CD4-positive, alpha-beta T cell (primary cell): ENCODE measurements at regions not wholly inside any gene's neighbourhood (a gene's known extent, or its start where the extent isn't known, plus 50 kb on each side); places are given as distances from the start of the nearest gene placed in this dataset.

Experiments used
- ATAC-seq: fragments of 200-7000 bp; cut with Tn5 transposase; one replicate; pipeline ENCODE4 v1.10.0; 2022; ENCODE audit warnings: mild to moderate bottlenecking; ENCODE audit not compliant: poor library complexity
- CTCF ChIA-PET: fragments of 350-600 bp; sonication (Branson Sonifier 250); formaldehyde crosslinking; loops from one replicate; lab custom pipeline; 2021; ENCODE audit warnings: antibody characterized with exemption, inconsistent platforms; lab: Charles Lee
- POLR2A ChIA-PET: fragments of 350-600 bp; sonication (Branson Sonifier 250); formaldehyde crosslinking; loops from one replicate; lab custom pipeline; 2021; ENCODE audit warnings: antibody characterized with exemption, inconsistent platforms; lab: Charles Lee
- DNase-seq, 14 experiments: peaks; one replicate each; pipeline ENCODE4 v3.0.0-alpha.2; 2013 to 2020; ENCODE audit warnings: mixed read lengths in 2 of 14
- H3K27ac ChIP-seq, 2 donors: one replicate each; pipeline versions ENCODE4 v1.5.1 to v1.7.0; 2013; ENCODE audit warnings: low read length in 2 of 2, low read depth in 1 of 2, mild to moderate bottlenecking in 1 of 2
- H3K27me3 ChIP-seq, 2 experiments: 1 replicate in 1 of 2; 2 replicates in 1 of 2; pipeline versions ENCODE4 v1.6.1 to v1.7.0; 2013; ENCODE audit warnings: low read length in 2 of 2, control low read depth in 1 of 2, mild to moderate bottlenecking in 1 of 2, moderate library complexity in 1 of 2; ENCODE audit not compliant: insufficient read depth in 2 of 2, control insufficient read depth in 1 of 2
- H3K36me3 ChIP-seq: one replicate; pipeline ENCODE4 v1.6.1; 2013; ENCODE audit warnings: low read length, control low read depth; ENCODE audit not compliant: insufficient read depth
- H3K4me1 ChIP-seq: one replicate; pipeline ENCODE4 v1.6.1; 2013; ENCODE audit warnings: low read length, control low read depth; ENCODE audit not compliant: insufficient read depth
- H3K4me3 ChIP-seq: one replicate; pipeline ENCODE4 v1.5.1; 2013; ENCODE audit warnings: mild to moderate bottlenecking, low read length, moderate library complexity
- H3K9me3 ChIP-seq, 2 experiments: 1 replicate in 1 of 2; 2 replicates in 1 of 2; pipeline versions ENCODE4 v1.6.1 to v1.7.0; 2013; ENCODE audit warnings: low read length in 2 of 2, mild to moderate bottlenecking in 2 of 2, control low read depth in 1 of 2, moderate library complexity in 1 of 2; ENCODE audit not compliant: control insufficient read depth in 1 of 2, insufficient read depth in 1 of 2
- H3K27ac Mint-ChIP-seq: one replicate; pipeline ENCODE4 v1.8.0; 2020; ENCODE audit warnings: mixed read lengths
- H3K27me3 Mint-ChIP-seq: one replicate; pipeline ENCODE4 v1.8.0; 2021; ENCODE audit warnings: mixed read lengths
- H3K36me3 Mint-ChIP-seq: one replicate; pipeline ENCODE4 v1.8.0; 2021; ENCODE audit warnings: low read depth, mixed read lengths
- H3K4me1 Mint-ChIP-seq: one replicate; pipeline ENCODE4 v1.8.0; 2021; ENCODE audit warnings: low read depth, mixed read lengths
- H3K4me3 Mint-ChIP-seq: one replicate; pipeline ENCODE4 v1.8.0; 2020; ENCODE audit warnings: mild to moderate bottlenecking, mixed read lengths
- H3K9me3 Mint-ChIP-seq: one replicate; pipeline ENCODE4 v1.8.0; 2020; ENCODE audit warnings: mixed read lengths
- intact Hi-C, 2 experiments: fragments of 100-400 bp; cut with DNase I in 1 of 2; cut with micrococcal nuclease in 1 of 2; formaldehyde crosslinking; loops; one replicate each; pipeline versions ENCODE4 v1.15.1 to v1.9.0; 2023 to 2025; cut with DNase I, micrococcal nuclease
- TF ChIP-seq, protein P1 (sequence below): fragments of 200-600 bp; IDR thresholded peaks from one replicate; pipeline ENCODE4 v1.8.0; 2022; ENCODE audit warnings: antibody characterized with exemption, mild to moderate bottlenecking

DNA sequence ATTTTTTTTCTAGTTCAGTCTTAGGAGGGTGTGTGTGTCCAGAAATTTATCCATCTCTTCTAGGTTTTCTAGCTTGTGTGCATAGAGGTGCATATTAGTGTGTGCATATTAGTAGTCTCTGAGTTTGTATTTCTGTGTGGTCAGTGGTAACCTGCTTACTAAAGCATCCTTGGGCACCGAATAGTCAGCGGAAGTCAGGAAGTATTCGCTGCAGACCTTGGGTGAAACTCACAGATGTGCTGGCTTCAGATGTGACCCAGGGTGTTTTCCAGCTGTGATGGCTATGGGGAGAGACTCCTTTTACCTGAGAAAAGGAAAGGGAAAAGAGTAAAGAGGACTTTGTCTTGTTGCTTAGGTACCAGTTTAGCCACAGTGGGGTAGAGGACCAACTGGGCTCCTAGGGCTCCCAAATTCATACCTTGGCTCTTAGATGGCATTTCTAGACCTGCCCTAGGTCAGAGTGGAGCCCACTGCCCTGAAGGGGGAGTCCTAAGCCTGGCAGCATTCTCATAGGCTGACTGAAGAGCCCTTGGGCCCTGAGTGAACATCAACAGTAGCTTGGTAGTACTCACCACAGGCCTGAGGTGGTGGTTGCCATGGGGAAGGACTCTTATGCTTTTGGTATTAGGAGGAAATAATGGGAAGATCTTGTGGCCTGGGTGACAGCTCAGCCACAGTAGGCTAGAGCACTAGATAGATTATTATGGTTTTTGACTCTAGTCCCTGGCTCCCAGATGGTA is 286.0 kb upstream of the ZPLD1 start:
- H3K4me3 Mint-ChIP-seq, result no peak overlapping the region
- TF ChIP-seq, protein P1, sequence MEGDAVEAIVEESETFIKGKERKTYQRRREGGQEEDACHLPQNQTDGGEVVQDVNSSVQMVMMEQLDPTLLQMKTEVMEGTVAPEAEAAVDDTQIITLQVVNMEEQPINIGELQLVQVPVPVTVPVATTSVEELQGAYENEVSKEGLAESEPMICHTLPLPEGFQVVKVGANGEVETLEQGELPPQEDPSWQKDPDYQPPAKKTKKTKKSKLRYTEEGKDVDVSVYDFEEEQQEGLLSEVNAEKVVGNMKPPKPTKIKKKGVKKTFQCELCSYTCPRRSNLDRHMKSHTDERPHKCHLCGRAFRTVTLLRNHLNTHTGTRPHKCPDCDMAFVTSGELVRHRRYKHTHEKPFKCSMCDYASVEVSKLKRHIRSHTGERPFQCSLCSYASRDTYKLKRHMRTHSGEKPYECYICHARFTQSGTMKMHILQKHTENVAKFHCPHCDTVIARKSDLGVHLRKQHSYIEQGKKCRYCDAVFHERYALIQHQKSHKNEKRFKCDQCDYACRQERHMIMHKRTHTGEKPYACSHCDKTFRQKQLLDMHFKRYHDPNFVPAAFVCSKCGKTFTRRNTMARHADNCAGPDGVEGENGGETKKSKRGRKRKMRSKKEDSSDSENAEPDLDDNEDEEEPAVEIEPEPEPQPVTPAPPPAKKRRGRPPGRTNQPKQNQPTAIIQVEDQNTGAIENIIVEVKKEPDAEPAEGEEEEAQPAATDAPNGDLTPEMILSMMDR, result no peak
- intact Hi-C loops, result no loop called here
- Histone ChIP-seq H3K4me3 (no peak overlapping the region), H3K4me1 (no peaks in the 10 kb centered on the region), H3K27ac (no peak overlapping the region), H3K9me3 (peaks cover 4 to 7% of the 10 kb centered on the region in 2 experiments), H3K36me3 (no peaks in the 10 kb centered on the region), H3K27me3 (no peaks in the 10 kb centered on the region)
- ChIA-PET POLR2A (interaction anchor here (0.9 kb wide), 1 partner anchor 19 kb away, joined by 4 read pairs; no protein-coding TSS in a partner anchor), CTCF (no interaction called here)
- DNase-seq (no peak), ATAC-seq (no peak)
- no peaks in the 10 kb centered on the region for H3K27me3 Mint-ChIP-seq
- H3K9me3 Mint-ChIP-seq, result peaks cover 10% of the 10 kb centered on the region
- peaks cover 5% of the 10 kb centered on the region for H3K36me3 Mint-ChIP-seq
- peaks cover 4% of the 10 kb centered on the region for H3K4me1 Mint-ChIP-seq
- H3K27ac Mint-ChIP-seq, result no peak overlapping the region

DNA sequence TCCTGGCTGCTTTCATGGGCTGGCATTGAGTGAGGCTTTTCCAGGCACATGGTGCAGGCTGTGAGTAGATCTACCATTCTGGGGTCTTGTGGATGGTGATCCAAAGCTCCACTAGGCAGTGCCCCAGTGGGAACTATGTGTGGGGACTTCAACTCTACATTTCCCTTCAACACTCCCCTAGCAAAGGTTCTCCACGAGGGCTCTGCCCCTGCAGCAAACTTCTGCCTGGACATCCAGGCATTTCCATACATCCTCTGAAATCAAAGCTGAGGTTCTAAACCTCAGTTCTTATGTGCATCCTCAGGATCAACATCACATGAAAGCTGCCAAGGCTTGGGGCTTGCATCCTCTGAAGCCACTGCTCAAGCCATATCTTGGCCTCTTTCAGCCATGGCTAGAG is 282.9 kb upstream of the ZPLD1 start:
- POLR2A ChIA-PET, result no interaction called here
- CTCF ChIA-PET, result no interaction called here
- no peak for ATAC-seq

DNA sequence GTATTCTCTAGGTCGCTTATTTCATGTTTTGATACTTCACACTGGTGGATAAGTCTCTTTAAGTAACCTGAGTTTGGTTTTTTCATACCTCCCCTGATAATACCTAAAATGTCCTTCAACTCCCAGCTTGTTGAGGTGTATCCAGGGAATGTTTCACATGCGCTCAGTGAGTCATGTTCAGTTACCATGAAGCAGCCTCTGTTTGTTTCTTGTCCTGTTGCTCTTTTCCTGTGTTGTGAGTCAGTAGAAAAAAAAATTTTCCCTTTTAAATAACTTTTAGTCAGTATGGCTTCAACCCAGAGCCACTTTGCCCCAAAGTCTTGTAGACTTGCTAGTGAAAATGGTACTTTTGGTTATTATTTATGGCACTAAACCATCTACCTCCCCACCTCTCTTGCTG is 278.4 kb upstream of the ZPLD1 start:
- H3K9me3 ChIP-seq, result peaks cover 4 to 7% of the 10 kb centered on the region in 2 experiments
- POLR2A ChIA-PET, result no interaction called here
- Mint-ChIP-seq H3K4me1 (no peaks in the 10 kb centered on the region), H3K36me3 (peaks cover 5% of the 10 kb centered on the region), H3K27me3 (no peaks in the 10 kb centered on the region), H3K27ac (no peak overlapping the region), H3K9me3 (peaks cover 6% of the 10 kb centered on the region), H3K4me3 (no peak overlapping the region)
- H3K27ac ChIP-seq, result no peak overlapping the region
- TF ChIP-seq, protein P1, result no peak
- intact Hi-C loops, result no loop called here
- ATAC-seq (no peak), DNase-seq (no peak)
- no peaks in the 10 kb centered on the region for H3K4me1 ChIP-seq
- no peak overlapping the region for H3K4me3 ChIP-seq
- CTCF ChIA-PET, result no interaction called here
- H3K27me3 ChIP-seq, result no peaks in the 10 kb centered on the region
- no peaks in the 10 kb centered on the region for H3K36me3 ChIP-seq

More for the DNA sequence above, 282.9 kb upstream of the ZPLD1 start:
- Histone ChIP-seq H3K9me3 (peaks cover 4 to 7% of the 10 kb centered on the region in 2 experiments), H3K36me3 (no peaks in the 10 kb centered on the region), H3K4me1 (no peaks in the 10 kb centered on the region), H3K27ac (no peak overlapping the region), H3K27me3 (no peaks in the 10 kb centered on the region), H3K4me3 (no peak overlapping the region)
- H3K4me3 Mint-ChIP-seq, result no peak overlapping the region
- peaks cover 5% of the 10 kb centered on the region for H3K36me3 Mint-ChIP-seq
- peaks cover 10% of the 10 kb centered on the region for H3K9me3 Mint-ChIP-seq
- TF ChIP-seq, protein P1, result no peak
- DNase-seq, result no peak
- no peak overlapping the region for H3K27ac Mint-ChIP-seq
- peaks cover 4% of the 10 kb centered on the region for H3K4me1 Mint-ChIP-seq
- H3K27me3 Mint-ChIP-seq, result no peaks in the 10 kb centered on the region
- intact Hi-C loops, result no loop called here
